Ovary (tissue), 3 donors: ENCODE measurements at regions not wholly inside any gene's neighbourhood (a gene's known extent, or its start where the extent isn't known, plus 50 kb on each side); places are given as distances from the start of the nearest gene placed in this dataset.

ENCODE experiments used
- EP300 ChIP-seq: sonication (generic); formaldehyde crosslinking; IDR thresholded peaks from one replicate; pipeline ENCODE4 v1.6.1; 2017; ENCODE audit warnings: antibody characterized with exemption
- POLR2A ChIP-seq: fragments of 450-650 bp; IDR thresholded peaks from one replicate; pipeline ENCODE4 v1.6.1; 2017; ENCODE audit warnings: antibody characterized with exemption, mild to moderate bottlenecking, moderate library complexity
- TF ChIP-seq, protein P1 (sequence below), 3 donors: fragments of 450-650 bp in 2 of 3; fragments of 200-600 bp in 1 of 3; IDR thresholded peaks; one replicate each; pipeline versions ENCODE4 v1.5.1 to v1.8.0; 2016 to 2022; ENCODE audit warnings: antibody characterized with exemption in 3 of 3, mild to moderate bottlenecking in 1 of 3
- donor health status: DM: no; HTN: no; CAD: no.

DNA sequence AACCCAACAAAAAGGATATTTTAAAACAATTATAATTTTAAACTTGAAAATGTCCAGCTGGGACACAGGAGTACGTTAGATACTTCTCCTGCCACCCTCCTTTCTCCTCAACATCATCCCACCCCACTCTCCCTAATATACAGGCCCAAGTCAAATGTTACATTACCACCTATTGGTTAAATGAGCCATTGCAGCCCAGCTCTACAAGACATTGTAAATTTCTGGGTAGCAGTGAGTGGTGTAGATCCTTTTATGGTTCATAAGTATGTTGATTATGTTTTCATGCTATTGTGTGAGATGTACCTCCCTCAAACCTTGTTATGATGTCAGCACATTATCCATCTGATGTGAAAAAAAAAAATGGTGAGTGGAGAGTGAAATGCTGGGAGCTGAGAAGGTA lies 187.1 kb upstream of the BCOR start:
- no peak for TF ChIP-seq EP300
- TF ChIP-seq, protein P1, sequence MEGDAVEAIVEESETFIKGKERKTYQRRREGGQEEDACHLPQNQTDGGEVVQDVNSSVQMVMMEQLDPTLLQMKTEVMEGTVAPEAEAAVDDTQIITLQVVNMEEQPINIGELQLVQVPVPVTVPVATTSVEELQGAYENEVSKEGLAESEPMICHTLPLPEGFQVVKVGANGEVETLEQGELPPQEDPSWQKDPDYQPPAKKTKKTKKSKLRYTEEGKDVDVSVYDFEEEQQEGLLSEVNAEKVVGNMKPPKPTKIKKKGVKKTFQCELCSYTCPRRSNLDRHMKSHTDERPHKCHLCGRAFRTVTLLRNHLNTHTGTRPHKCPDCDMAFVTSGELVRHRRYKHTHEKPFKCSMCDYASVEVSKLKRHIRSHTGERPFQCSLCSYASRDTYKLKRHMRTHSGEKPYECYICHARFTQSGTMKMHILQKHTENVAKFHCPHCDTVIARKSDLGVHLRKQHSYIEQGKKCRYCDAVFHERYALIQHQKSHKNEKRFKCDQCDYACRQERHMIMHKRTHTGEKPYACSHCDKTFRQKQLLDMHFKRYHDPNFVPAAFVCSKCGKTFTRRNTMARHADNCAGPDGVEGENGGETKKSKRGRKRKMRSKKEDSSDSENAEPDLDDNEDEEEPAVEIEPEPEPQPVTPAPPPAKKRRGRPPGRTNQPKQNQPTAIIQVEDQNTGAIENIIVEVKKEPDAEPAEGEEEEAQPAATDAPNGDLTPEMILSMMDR (IDR thresholded peaks at IDR 0.05), result no peak
- no peak for TF ChIP-seq POLR2A
